NCI-H1694 (cell line): ENCODE measurements at regions not wholly inside any gene's neighbourhood (a gene's known extent, or its start where the extent isn't known, plus 50 kb on each side); places are given as distances from the start of the nearest gene placed in this dataset.

Experiments
- DNase-seq: peaks from one replicate; lab custom pipeline; 2025; lab: John Stamatoyannopoulos, UW

DNA sequence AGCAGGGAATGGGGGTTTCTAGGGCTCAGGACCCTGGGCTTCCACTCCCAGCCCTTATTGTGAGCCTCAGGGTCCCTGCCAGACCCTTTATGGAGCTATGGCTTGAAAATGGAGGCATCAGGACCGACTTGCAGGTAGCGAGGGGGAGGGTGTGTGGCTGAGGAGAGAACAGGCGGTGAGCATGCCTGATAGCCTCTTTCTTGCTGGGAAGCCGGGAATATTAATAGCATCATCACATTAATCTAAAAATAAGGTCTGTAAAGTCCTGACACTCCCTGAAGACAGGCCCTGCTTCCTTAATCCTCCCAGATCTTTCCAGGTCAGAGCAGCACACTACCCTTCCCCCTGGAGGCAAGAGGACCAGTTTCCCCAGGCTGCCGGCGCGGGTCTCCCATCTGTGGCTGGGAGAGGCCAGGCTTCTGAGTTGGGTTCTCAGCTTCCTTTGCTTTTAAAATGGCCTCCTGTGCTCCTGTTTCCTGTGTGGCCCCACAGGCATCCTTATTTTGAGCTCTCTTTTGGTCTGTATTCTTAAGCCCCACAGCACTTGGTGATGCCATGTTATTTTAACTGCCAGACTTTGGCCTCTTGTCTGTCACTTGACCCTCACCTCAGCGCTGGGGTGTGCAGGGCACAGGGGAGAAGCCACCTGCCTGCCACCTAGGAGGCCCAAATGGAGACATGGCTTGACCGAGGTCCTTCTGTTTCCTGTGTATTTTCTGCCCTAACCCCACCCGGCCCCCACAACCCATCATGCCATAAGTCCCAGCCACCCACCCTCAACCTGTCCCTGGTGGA lies 185.0 kb upstream of the TOPAZ1 start:
- no peak for DNase-seq

DNA sequence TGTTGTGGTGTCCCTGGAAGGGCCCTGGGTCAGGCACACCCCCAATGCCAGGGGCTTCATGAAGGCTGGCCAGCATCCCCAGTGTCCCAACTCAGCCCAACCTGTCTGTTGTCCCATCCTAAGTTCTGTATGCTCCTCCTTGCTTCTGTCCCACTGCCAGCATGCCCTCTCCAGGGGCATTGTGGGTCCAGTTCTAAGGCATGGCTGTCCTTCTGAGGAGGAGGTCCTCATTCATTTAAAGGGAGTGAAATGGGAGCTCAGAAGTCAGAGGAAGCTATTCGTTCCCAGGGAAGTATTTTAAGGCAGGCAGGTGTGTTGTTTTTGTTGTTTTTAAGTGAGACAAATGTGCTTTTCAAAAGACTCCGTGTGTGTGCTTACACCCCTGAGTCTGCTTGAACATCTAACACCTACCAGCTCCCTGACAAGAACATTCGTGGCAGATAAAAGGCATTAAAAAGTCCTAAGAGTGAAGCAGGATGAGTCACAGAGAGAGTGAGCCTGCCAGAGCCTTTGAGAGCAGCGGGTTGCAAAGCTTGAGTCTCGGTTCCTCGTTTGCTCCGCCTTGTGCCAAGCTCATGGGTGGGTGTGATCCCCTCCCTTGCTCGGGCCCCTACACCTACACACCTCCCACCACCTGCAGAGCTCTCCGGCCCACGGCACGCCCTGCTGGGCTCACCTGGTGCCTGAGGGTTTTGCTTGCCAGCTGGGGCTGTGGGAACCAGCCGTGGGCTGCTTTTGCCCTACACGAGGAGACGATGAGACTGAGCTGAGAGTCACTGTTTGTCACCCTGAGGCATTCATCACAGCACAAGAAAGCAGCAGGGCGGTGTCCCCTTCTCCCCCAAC lies 183.4 kb upstream of the TOPAZ1 start:
- no peak for DNase-seq

DNA sequence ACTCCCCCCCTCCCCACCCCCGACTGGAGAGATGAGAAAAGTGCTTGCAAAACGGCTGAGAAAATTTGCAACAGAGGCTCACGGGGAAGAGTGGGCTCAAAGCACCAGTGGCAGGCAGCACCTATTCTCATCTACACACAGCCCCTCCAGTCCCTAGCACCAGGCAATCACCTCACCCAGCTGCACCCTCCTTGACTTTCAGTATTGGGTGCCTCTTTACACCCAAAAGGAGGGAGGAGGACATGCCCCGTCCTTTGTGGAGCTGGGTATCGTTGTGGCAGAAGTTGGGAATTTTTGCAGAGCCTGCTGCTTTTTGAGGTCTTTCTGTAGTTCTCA lies 182.8 kb upstream of the TOPAZ1 start:
- DNase-seq = no peak

DNA sequence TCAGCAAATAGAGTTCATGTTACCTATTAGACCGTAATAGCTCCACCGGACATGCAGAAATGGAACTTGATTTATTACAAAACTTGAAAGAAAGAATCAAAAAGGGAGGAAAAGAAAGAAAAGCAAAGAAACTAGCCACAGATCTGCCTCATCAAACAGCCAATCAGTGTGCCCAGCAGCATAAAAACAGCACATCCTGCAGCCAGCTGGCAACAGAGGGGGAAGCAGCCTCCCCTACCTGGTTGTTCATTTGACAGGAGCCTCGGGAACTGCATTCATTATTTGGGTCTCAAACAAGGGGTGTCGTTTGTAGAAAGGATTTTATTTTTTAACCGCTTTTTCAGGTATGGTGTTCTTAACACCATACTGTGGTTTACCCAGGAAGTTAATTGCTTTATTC lies 181.5 kb upstream of the TOPAZ1 start:
- DNase-seq = no peak

DNA sequence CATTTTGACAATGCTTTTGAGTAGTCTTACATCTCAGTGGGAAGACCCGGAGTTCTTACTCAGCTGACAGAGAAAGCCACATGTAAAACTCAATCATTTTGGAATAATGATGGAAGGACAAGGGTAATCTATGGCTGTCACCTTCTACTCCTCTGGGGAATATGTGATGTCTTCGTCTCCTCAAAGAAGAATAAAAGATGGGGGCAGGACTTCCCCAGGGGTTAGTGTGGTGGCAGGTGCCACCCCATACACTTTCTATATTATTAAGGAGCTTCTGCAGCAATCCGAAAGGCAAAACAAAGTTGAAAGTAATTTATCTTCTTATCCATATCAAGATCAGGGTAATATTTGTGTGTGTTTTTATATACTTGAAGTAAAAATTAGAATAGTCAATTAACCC lies 180.4 kb upstream of the TOPAZ1 start:
- no peak for DNase-seq

DNA sequence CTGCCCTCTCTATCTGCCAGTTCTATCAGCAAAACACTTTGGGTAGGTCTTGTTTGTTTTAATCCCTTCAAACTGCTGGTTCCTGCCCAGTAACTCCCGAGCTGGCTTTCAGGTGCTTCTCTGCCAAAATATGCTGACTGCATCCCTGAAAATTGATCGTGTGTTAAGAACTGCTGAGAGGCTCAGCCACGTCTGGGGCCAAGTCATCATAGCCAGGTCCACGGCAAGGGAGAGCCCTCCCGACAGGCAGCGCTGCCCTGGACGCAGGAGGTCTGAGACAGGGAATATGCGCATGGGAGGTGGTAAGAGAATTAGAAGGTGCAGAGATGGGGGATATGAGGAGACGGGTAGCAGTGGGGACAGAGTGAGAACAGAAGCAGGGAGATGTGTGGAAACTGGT lies 179.7 kb upstream of the TOPAZ1 start:
- no peak for DNase-seq

DNA sequence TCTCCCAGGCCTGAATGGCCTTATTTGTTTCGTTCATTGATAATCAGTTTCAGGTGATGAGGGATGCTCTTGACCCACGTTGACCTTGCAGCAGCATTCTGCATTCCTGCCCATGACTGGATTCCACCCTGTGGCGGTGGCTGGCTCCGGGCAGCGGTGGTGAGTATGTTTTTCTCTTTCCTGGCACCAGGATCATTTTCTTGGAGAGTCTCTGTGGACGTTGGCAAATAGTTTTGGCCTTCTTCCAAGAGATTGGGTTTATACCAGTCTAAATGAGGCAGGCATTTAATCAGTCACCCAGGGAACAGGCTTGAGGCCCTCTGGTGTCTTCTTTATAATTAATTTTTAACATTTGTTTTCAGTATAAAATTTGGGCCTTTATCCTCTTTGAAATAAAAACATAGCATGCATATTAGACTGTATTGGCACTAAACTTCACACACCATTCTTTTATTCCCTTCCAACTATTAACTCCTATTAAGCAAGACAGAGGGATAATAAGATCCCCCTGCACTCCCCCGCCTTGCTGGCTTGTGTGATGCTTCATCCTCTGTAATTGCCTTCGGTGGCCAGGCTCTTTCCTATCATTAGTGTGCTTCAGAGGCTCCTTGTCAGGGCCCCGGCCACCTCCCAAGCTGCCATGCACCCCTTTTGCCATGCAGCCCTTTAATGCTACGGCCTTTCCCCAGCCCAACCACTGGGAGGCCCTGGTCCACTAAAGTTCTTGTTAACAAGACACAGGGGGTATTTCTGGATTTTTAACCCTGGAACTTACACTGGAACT lies 176.2 kb upstream of the TOPAZ1 start:
- no peak for DNase-seq

DNA sequence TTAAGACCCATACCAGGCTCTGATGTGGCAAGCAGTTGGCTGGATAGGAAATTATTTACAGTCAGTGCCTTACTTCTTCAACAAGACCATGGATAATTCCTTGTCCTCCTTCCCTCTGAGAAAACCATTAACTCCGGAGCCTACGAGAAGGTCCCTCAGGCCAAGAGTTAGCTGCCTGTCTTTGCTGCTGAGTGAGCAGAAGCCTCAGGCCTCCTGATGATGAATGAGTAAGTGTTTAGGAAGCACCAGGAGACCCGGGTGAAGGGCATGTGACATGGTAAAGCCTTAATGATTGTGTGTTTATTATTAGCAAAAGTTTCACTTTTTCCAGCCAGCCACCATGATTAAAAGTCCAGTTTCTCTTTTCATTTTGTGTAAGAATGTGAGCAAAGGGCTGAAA lies 174.9 kb upstream of the TOPAZ1 start:
- DNase-seq = no peak

DNA sequence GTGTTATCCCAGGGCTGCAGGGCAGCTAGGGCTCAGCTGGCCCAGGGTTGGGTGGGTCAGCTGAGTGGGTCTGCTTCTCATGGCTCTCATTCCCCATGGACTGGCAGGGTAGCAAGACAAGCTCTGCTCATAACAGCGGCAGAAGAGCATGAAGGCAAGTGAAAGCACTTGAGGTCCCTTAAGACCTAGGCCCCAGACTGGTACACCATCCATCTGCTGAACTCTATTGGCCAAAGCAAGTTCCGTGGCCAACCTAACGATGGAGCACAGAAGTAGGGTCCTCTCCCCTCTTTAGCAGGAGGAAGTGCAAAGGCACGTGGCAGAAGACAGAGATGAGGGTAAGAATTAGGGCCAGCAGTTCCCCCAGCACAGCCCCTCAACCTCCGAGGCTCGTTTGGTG lies 174.3 kb upstream of the TOPAZ1 start:
- no peak for DNase-seq

DNA sequence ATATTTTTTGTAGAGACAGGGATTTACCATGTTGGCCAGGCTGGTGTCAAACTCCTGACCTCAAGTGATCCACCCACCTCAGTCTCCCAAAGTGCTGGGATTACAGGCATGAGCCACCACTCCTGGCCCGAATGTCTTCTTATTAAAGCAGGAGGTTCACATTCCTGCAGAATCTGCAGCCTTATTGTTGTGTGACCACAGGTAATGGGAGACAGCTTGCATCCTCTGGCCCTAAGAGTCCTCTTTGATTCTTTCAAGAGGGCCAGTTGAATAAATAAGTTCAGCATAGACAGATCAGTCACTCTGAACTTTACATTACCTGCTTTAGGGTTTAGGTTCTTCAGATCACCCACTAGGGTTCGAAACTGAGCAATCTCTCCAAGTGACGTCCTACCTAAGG lies 172.9 kb upstream of the TOPAZ1 start:
- no peak for DNase-seq

DNA sequence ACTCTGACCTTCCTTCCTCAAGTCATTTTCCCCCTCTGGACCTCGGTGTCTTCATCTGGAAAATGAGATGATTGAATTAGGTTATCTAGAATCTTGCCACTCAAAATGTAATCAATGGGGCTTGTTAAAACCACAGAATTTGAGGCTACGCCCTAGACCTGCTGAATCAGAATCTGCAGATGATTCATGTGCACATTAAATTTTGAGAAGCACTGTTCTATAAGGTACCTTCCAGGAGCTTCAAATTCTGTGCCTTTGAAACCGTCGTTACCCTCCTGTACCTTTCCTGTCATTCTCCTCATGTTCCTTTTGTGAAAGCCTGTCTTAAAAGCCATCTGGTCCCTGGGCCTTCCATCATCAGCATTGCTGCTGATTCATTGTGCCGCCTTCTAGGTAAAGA lies 172.4 kb upstream of the TOPAZ1 start:
- DNase-seq = no peak

DNA sequence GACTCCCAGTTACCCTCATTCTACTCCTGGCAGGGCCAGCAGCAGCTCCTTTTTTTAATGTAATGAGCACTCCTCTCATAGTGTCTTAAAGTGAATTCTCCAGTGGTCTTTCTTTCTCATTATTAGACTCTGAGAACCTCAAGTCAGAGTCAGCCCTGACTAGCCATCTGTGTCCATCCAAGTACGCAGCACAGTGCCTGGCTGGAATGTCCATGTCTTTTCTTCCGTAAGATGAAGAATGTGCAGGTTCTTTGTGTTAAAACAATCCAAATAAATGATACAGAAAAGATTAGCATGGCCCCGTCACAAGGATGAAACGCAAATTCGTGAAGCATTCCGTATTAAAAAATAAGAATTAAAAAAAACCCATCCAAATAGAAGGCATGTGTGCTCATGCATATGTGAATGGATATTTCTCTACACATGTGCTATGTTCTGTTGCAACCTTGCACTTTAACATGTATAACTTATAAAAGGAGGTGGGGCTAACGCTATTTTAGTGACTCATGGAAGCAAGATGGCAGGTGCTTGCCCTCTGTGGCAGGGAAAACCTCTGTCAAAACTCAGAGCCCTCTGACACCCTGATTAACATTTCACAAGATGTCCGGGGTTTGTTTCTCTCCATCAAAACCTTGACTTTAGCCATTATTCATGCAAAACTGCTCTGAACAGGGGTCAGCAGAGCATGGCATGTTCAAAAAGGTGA lies 170.7 kb upstream of the TOPAZ1 start:
- DNase-seq = no peak

DNA sequence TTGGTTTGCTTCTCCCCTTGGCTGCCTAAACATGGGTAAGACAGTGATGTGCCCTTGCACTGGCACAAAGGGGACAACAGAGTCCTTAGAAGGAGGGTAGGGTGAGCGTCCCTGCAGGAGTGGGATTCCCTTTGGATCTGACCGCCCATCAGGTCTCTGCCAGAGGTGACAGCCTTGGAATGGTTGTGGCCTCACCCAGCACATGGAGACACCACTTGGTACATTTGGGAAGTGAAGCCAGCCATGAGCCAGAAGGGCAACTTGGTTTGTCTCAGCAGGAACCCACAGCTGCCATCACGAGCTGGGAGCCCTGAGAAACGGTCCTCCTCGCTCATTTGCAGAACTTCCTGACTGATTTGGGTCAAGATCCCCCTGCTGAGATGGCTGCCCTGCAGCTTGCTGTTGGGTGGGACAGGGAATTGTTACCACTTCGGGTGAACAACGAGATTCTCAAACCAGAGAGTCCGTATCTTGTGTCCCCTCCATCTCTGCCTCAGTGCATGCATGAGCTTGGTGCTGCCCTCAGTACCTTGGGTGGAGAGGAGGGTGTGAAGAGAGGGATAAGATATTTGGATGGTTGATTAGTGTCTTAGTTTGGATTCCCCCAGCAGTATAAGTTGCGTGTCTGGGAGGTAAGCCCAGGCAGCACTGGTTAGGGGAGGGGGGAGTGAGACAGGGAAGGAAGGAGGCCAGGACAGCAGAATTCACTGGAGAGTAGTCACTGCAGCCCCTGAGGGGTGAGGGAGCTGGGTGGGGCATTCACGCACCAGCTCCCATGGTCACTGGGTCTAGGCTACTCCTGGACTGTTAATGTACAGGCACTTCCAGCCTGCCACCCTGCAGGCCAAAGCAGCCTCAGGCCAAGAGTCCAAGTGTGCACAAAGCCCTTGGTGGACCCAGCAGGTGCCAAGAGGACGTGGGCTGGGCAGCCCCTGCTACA lies 168.8 kb upstream of the TOPAZ1 start:
- DNase-seq = no peak

DNA sequence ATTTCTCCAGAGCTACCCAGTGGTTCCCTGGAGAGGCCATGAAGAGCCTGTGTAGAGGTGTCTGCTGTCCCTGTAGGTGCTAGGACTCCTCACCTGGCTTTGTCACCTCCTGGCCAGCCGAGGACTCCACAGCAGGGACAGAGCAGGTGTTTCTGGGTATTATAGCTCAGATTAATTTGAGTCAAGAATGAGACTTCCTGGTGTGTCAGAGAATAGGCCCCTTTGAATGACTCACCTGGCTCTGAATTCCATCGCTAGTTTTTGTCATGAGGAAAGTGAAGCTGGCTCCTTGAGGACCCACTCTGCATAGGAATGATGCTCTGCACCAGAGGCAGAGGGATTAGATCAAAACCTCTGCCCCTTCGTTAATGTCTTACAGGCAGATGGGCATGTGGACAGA lies 167.5 kb upstream of the TOPAZ1 start:
- no peak for DNase-seq

DNA sequence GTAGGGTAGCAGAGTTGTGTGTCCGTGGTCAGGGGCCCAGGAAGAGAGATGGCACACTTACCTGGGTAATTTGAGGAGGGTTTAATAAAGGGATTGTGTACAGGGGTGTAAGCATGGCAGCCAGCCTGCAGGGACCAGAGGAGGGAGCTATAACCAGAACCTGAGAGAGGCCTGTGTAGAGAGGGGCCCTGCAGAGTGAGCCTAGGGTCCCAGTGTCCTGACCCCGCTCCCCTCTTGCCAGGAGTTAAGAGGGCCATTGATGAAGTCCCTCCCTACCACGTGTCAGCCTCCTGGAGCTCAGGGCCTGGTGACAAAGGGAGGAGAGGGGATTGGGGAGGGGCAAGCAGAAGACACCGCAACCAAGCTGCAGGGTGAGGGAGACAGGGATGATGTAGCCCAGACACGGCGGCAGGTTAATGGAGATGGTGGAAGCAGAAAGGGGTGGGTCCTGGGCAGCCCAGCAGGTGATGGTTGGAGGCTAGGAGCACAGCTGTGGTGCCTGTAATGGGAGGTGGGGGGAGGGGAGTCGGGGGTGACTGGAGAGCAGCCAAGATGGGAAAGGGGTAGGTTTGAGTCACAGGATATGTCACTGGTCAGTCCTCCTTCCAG lies 165.4 kb upstream of the TOPAZ1 start:
- no peak for DNase-seq

DNA sequence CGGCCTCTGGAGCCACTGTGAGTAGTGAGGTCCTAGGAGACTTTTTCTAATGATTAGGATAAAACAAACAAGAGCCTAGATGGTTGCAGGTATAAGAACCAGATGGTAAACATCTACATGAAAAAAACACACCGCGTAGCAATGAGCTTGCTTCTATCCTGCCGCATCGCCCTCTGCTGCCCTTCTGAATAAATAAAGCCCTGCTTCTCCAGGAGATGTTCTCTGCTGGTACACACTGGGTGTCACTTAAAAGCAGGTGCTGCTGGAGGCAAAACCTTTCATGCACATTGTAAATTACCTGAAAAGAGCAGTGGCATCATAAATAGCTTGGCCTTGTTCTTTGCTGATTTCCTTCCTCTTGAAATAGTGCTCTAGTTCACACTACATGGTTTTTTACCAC lies 164.4 kb upstream of the TOPAZ1 start:
- DNase-seq = no peak

DNA sequence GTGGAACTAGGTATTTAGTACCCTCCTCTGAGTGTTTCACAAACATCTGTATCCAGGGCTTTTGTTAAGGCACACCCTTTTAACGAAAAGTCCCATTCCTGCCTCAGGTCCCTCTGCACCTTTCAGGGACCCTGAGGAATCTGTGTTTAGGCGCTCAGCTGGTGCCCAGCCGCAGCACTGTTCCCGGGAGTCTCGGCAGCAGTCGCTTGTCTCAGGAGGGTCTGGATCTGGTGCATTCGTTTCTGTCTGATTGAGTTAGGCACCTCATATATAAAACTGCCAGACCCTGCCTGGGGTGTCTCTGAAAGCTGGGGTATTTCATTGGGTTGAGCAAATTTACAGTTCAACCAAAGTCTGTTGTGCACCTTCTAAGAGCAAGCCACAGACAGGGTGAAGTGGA lies 162.8 kb upstream of the TOPAZ1 start:
- DNase-seq = no peak

DNA sequence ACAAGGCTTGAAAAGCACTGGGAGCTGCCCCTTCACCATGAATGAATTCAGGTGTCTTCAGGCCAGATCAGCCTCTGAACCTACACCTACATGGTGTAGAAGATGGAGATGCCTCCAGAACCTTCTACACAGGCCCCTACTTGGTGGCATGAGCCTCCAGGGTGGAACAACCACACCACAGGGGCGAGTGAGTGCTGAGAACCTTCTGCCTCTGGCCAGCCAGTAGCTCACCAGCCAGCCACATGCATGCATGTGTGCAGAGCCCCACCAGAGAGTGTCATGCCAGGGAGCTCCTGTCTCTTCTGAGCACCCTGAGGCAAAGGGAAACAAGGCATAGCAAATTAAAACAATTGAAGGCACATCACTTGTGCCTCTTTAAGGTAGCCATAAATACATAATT lies 161.8 kb upstream of the TOPAZ1 start:
- no peak for DNase-seq

DNA sequence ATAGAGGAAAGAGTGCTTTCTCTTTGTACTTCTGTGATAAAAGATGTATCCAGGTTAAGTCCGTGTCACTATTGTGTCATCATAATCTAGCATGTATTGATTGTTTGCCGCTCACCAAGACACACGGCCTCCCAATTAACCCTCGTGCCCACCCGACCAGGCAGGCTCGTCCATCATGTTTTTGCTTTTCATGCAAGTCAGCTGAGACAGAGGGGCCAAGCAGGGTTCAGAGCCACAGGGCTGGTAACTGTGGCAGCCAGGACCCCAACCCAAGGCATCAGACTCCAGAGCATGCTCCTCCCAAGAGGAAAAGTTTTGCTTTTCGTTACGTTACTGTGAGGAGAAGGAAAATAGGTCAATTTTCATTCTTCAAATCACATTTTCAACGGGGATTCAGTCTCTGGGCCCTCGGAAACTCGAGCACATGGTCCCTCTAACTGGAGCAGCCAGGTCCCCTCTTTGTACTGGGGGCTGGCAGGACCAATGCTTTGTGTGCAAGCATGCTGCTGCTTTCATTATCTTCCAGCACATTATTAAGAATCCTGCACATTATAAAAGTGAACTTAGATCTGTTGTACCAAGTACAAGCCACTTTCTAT lies 161.1 kb upstream of the TOPAZ1 start:
- DNase-seq = no peak

DNA sequence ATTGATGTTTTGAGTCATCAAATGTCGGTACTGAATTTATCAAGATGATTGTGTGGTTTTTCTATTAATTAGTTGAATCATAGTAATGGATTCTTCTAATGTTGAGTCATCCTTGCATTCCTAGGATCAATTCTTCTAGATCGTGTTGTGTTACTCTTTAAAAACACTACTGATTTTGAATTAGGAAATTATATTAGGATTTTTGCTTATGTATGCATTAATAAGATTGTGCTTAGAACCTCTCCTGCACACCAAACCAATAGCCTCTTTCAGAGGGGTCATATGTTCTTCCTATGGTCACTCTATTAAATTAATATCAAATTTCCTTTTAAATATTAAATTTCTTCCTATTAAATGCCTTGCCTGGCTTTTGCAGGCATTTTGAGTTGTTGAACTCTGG lies 151.7 kb upstream of the TOPAZ1 start:
- DNase-seq = no peak
